OCI-LY1 (cell line): ENCODE measurements at regions not wholly inside any gene's neighbourhood (a gene's known extent, or its start where the extent isn't known, plus 50 kb on each side); places are given as distances from the start of the nearest gene placed in this dataset.

Experiments
- EZH2 ChIP-seq: fragments of 200-600 bp; sonication (generic), shearing (Covaris generic); IDR thresholded peaks from 2 replicates; pipeline ENCODE4 v1.8.0; 2017; ENCODE audit warnings: borderline replicate concordance, mixed run types, mild to moderate bottlenecking, antibody characterized with exemption, low read length, moderate library complexity, mixed read lengths
- TF ChIP-seq, protein P1 (sequence below): fragments of 200-600 bp; sonication (generic), shearing (Covaris generic); IDR thresholded peaks from 2 replicates; pipeline ENCODE4 v1.5.1; 2017; ENCODE audit warnings: mild to moderate bottlenecking, antibody characterized with exemption, low read length, moderate library complexity, mixed read lengths

DNA sequence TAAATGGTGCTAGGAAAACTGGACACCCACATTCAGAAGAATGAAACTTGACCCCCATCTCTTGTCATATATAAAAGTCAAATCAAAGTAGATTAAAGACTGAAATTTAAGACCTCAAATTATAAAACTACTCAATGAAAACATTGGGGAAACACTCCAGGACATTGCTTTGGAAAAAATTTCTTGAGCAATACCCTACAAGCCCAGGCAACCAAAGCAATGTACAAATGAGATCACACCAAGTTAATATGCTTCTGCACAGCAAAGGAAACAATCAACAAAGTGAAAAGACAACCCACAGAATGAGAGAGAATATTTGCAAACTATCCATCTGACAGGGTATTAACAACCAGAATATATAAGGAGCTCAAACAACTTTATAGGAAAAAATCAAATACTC, 407.9 kb upstream of the BTBD3 start:
- TF ChIP-seq, protein P1, sequence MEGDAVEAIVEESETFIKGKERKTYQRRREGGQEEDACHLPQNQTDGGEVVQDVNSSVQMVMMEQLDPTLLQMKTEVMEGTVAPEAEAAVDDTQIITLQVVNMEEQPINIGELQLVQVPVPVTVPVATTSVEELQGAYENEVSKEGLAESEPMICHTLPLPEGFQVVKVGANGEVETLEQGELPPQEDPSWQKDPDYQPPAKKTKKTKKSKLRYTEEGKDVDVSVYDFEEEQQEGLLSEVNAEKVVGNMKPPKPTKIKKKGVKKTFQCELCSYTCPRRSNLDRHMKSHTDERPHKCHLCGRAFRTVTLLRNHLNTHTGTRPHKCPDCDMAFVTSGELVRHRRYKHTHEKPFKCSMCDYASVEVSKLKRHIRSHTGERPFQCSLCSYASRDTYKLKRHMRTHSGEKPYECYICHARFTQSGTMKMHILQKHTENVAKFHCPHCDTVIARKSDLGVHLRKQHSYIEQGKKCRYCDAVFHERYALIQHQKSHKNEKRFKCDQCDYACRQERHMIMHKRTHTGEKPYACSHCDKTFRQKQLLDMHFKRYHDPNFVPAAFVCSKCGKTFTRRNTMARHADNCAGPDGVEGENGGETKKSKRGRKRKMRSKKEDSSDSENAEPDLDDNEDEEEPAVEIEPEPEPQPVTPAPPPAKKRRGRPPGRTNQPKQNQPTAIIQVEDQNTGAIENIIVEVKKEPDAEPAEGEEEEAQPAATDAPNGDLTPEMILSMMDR: no peak
- no peak for TF ChIP-seq EZH2
